ENCODE measurements at regions not wholly inside any gene's neighbourhood (a gene's known extent, or its start where the extent isn't known, plus 50 kb on each side); places are given as distances from the start of the nearest gene placed in this dataset.

DNA sequence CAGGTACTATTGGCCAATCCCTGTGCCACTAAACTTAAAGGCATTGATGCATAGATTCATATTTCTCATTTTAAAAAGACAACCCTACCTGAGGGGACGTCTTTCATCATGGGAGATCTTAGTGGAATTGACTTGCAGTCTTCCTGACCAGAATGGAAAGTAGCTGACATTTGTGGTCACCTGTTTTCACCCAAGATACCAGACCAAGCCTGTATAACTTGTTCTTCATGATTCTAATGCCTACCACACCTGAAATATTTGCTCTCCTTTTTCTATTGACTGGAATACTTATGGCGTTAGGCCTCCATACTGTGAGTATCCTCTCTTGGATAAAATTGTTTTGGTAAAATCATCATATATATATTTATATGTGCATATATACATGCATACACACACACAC is 54.7 kb upstream of the XCR1 start:
- no peaks in the 10 kb centered on the region for H3K36me3 Mint-ChIP-seq
- WGBS (ENCODE audit: insufficient coverage): 100% methylated on average over 1 of the region's 2 CpGs
- Histone ChIP-seq H3K4me1 (ENCODE audit: control insufficient read depth in 1 of 2, insufficient read depth in 2 of 2, low read length in 2 of 2) (peaks cover 3 to 7% of the 10 kb centered on the region in 2 donors), H2AFZ (ENCODE audit: insufficient read depth, low read depth, low read length, poor library complexity, severe bottlenecking) (no peak overlapping the region), H4K20me1 (ENCODE audit: insufficient read depth, low read length) (no peaks in the 10 kb centered on the region), H3K9ac (ENCODE audit: insufficient read depth, low read length, poor library complexity, severe bottlenecking) (no peak overlapping the region), H3K27me3 (ENCODE audit: control insufficient read depth in 2 of 2, insufficient read depth in 2 of 2, low read length in 2 of 2) (no peaks in the 10 kb centered on the region), H3K79me2 (ENCODE audit: insufficient read depth, low read length) (no peaks in the 10 kb centered on the region), H3K4me3 (replicated peaks in 1 of 3; ENCODE audit: low read depth in 2 of 3, low read length in 3 of 3) (no peak overlapping the region), H3K4me2 (replicated peaks; ENCODE audit: extremely low read depth, low read length, poor library complexity, severe bottlenecking) (no peak overlapping the region), H3K36me3 (replicated peaks in 1 of 2; ENCODE audit: control insufficient read depth in 1 of 2, insufficient read depth in 2 of 2, low read length in 2 of 2) (no peaks in the 10 kb centered on the region), H3K9me3 (replicated peaks in 1 of 2; ENCODE audit: control insufficient read depth in 1 of 2, insufficient read depth in 1 of 2, low read length in 2 of 2) (no peaks in the 10 kb centered on the region), H3K27ac (ENCODE audit: low read depth in 1 of 2, low read length in 2 of 2) (no peak overlapping the region)
- DNase-seq: no peak
- TF ChIP-seq, protein P1, sequence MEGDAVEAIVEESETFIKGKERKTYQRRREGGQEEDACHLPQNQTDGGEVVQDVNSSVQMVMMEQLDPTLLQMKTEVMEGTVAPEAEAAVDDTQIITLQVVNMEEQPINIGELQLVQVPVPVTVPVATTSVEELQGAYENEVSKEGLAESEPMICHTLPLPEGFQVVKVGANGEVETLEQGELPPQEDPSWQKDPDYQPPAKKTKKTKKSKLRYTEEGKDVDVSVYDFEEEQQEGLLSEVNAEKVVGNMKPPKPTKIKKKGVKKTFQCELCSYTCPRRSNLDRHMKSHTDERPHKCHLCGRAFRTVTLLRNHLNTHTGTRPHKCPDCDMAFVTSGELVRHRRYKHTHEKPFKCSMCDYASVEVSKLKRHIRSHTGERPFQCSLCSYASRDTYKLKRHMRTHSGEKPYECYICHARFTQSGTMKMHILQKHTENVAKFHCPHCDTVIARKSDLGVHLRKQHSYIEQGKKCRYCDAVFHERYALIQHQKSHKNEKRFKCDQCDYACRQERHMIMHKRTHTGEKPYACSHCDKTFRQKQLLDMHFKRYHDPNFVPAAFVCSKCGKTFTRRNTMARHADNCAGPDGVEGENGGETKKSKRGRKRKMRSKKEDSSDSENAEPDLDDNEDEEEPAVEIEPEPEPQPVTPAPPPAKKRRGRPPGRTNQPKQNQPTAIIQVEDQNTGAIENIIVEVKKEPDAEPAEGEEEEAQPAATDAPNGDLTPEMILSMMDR (IDR thresholded peaks at IDR 0.05): no peak
- no peaks in the 10 kb centered on the region for H3K9me3 Mint-ChIP-seq
- intact Hi-C loops (cut with micrococcal nuclease): no loop called here
- peaks cover 0 to 5% (median 0%) of the 10 kb centered on the region in 3 donors for H3K27me3 Mint-ChIP-seq (ENCODE audit: low read depth in 3 of 3)
- H3K27ac Mint-ChIP-seq: no peak overlapping the region
- H3K4me1 Mint-ChIP-seq: peaks cover 28% of the 10 kb centered on the region
- no peak overlapping the region for H3K4me3 Mint-ChIP-seq

DNA sequence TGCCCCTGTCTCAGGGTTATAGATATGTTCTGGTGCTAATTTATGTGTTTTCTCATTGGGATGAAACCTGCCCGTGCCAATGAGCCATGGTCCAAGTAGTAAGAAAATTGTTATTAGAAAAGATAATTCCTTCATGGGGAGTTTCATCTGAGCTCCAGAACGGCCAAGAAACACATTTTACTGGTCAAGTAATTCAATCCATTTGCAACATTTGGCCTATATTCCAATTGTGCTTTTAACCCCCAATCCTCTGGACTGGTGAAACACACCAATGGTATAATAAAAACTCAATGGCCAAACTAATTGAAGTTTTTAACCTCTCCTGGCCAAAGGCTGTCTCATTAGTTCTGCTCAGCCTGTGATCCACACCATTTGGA is 53.7 kb upstream of the XCR1 start:
- TF ChIP-seq, protein P1 (IDR thresholded peaks at IDR 0.05): no peak
- no peaks in the 10 kb centered on the region for H3K36me3 ChIP-seq (replicated peaks in 1 of 2; ENCODE audit: control insufficient read depth in 1 of 2, insufficient read depth in 2 of 2, low read length in 2 of 2)
- intact Hi-C loops (cut with micrococcal nuclease): no loop called here
- H4K20me1 ChIP-seq (ENCODE audit: insufficient read depth, low read length): no peaks in the 10 kb centered on the region
- no peak overlapping the region for H3K4me2 ChIP-seq (replicated peaks; ENCODE audit: extremely low read depth, low read length, poor library complexity, severe bottlenecking)
- H3K4me3 ChIP-seq (replicated peaks in 1 of 3; ENCODE audit: low read depth in 2 of 3, low read length in 3 of 3): no peak overlapping the region
- Mint-ChIP-seq H3K9me3 (no peaks in the 10 kb centered on the region), H3K4me3 (no peak overlapping the region), H3K4me1 (peaks cover 24% of the 10 kb centered on the region), H3K36me3 (no peaks in the 10 kb centered on the region), H3K27me3 (ENCODE audit: low read depth in 3 of 3) (peaks cover 0 to 3% (median 0%) of the 10 kb centered on the region in 3 donors), H3K27ac (no peak overlapping the region)
- H2AFZ ChIP-seq (ENCODE audit: insufficient read depth, low read depth, low read length, poor library complexity, severe bottlenecking): no peak overlapping the region
- H3K9me3 ChIP-seq (replicated peaks in 1 of 2; ENCODE audit: control insufficient read depth in 1 of 2, insufficient read depth in 1 of 2, low read length in 2 of 2): no peaks in the 10 kb centered on the region
- H3K9ac ChIP-seq (ENCODE audit: insufficient read depth, low read length, poor library complexity, severe bottlenecking): no peak overlapping the region
- H3K27me3 ChIP-seq (ENCODE audit: control insufficient read depth in 2 of 2, insufficient read depth in 2 of 2, low read length in 2 of 2): no peaks in the 10 kb centered on the region
- WGBS (ENCODE audit: insufficient coverage): no CpG with 5 or more reads among the region's 2 CpGs
- H3K79me2 ChIP-seq (ENCODE audit: insufficient read depth, low read length): no peaks in the 10 kb centered on the region
- no peak overlapping the region for H3K27ac ChIP-seq (ENCODE audit: low read depth in 1 of 2, low read length in 2 of 2)
- H3K4me1 ChIP-seq (ENCODE audit: control insufficient read depth in 1 of 2, insufficient read depth in 2 of 2, low read length in 2 of 2): peaks cover 3 to 7% of the 10 kb centered on the region in 2 donors
- DNase-seq: no peak

Data from CD14-positive monocyte (primary cell).